Heart left ventricle (tissue), 16 donors: ENCODE measurements at regions not wholly inside any gene's neighbourhood (a gene's known extent, or its start where the extent isn't known, plus 50 kb on each side); places are given as distances from the start of the nearest gene placed in this dataset.
A peak's percentile ranks its signal among the peaks of the same experiment; 100 is the strongest.

Source experiments
- ATAC-seq, 4 donors: fragments of 200-7000 bp; cut with Tn5 transposase; one replicate each; pipeline ENCODE4 v1.9.1; 2020 to 2022; ENCODE audit warnings: moderate library complexity in 4 of 4, mild to moderate bottlenecking in 3 of 4, moderate number of reproducible peaks in 1 of 4
- DNase-seq, 5 donors: peaks; one replicate each; pipeline ENCODE4 v3.0.0-alpha.2; 2020
- H3K27ac ChIP-seq, 12 donors: fragments of 200-600 bp; sonication (generic) in 4 of 12; one replicate each; pipeline versions ENCODE4 v1.5.0 to v1.8.0; 2016 to 2022; ENCODE audit warnings: mild to moderate bottlenecking in 2 of 12
- H3K27me3 ChIP-seq, 9 donors: fragments of 200-600 bp; sonication (generic) in 2 of 9; one replicate each; pipeline versions ENCODE4 v1.5.1 to v1.8.0; 2016 to 2022; ENCODE audit warnings: mild to moderate bottlenecking in 3 of 9
- H3K36me3 ChIP-seq, 9 donors: fragments of 200-600 bp; sonication (generic) in 2 of 9; one replicate each; pipeline versions ENCODE4 v1.5.0 to v1.8.0; 2018 to 2022; ENCODE audit warnings: mild to moderate bottlenecking in 2 of 9
- H3K4me1 ChIP-seq, 12 donors: fragments of 200-600 bp; sonication (generic) in 4 of 12; one replicate each; pipeline versions ENCODE4 v1.5.0 to v1.8.0; 2016 to 2022; ENCODE audit warnings: mild to moderate bottlenecking in 3 of 12
- H3K4me3 ChIP-seq, 12 donors: fragments of 200-600 bp; sonication (generic) in 4 of 12; one replicate each; pipeline versions ENCODE4 v1.5.0 to v1.8.0; 2017 to 2022; ENCODE audit warnings: mild to moderate bottlenecking in 9 of 12, moderate library complexity in 4 of 12
- H3K9me3 ChIP-seq, 12 donors: fragments of 200-600 bp; sonication (generic) in 4 of 12; one replicate each; pipeline versions ENCODE4 v1.5.0 to v1.8.0; 2016 to 2022; ENCODE audit warnings: mild to moderate bottlenecking in 1 of 12
- CTCF ChIP-seq, 12 donors: fragments of 200-600 bp; sonication (generic) in 4 of 12; IDR thresholded peaks; one replicate each; pipeline versions ENCODE4 v1.5.0 to v1.8.0; 2018 to 2022; ENCODE audit warnings: antibody characterized with exemption in 12 of 12, mild to moderate bottlenecking in 5 of 12
- POLR2A ChIP-seq, 2 donors: fragments of 450-650 bp; IDR thresholded peaks; one replicate each; pipeline ENCODE4 v1.6.1; 2017; ENCODE audit warnings: antibody characterized with exemption in 2 of 2, mild to moderate bottlenecking in 2 of 2, moderate library complexity in 2 of 2
- WGBS, 4 donors: extraction: QIAGEN DNeasy Blood & Tissue Kit in 2 of 4; methylation state at CpG; one replicate each; pipeline versions ENCODE4 v1.1.5 to v1.1.7; 2013 to 2018; 5-methylcytosine and 5-hydroxymethylcytosine counted together
- intact Hi-C, 10 donors: fragments of 100-400 bp; cut with DNase I; formaldehyde crosslinking; loops; one replicate each; pipeline versions ENCODE4 v1.11.1 to v1.14.2; 2022
- donor health status: ischemic (EF 13 %, LVEDD 7.1; RV severe dilation, severe dysfunction).
- donor health status: healthy with polysubstance abuse.
- donor health status: DM: no; HTN: yes; CAD: no.
- donor health status: DM: no; HTN: no; CAD: no.
- donor health status: ischemic (EF 25% LVEDD 6.9; RV normal size, moderate dysfunction).
- donor health status: ischemic (EF 25% LVEDD 5.7; RV mildly dilated, moderate dysfunction).
- donor health status: healthy.
- donor health status: DM: yes; HTN: yes; CAD: no.
- donor health status: ischemic (EF 35%, LVEDD 5.7; RV mildly dilated, moderate dysfunction).
- donor health status: nonischemic (EF 11% LVEDD 7.7; RV severe dilation, severe dysfunction).
- donor health status: DM: yes; HTN: yes; CAD: no.
- donor health status: PGD.
- donor health status: ischemic (EF 29% LVEDD 5.4; RV normal size, mild dysfunction).
- donor health status: nonischemic (EF 23%, LVEDD 6.1; RV moderate dilation, normal function).

GRCh38 chr6:105711216-105711615 is 308.3 kb upstream of the PREP start:
- Histone ChIP-seq H3K27me3 (no peaks in the 10 kb centered on the region), H3K36me3 (no peaks in the 10 kb centered on the region), H3K4me1 (no peaks in the 10 kb centered on the region), H3K4me3 (no peak overlapping the region), H3K9me3 (peaks cover 0 to 26% (median 16%) of the 10 kb centered on the region in 12 donors), H3K27ac (no peak overlapping the region)
- ATAC-seq = no peak
- no peak for DNase-seq
- intact Hi-C loops = no loop called here
- TF ChIP-seq CTCF (IDR thresholded peaks at IDR 0.05) (no peak), POLR2A (IDR thresholded peaks at IDR 0.05) (no peak)
- 92 to 95% (median 94%) methylated on average over 2 of the region's 2 CpGs for WGBS, 4 donors

GRCh38 chr6:105705608-105706007 is 302.7 kb upstream of the PREP start:
- Histone ChIP-seq H3K27ac (no peak overlapping the region), H3K4me3 (no peak overlapping the region), H3K9me3 (no peaks in the 10 kb centered on the region), H3K27me3 (no peaks in the 10 kb centered on the region), H3K36me3 (no peaks in the 10 kb centered on the region), H3K4me1 (no peaks in the 10 kb centered on the region)
- DNase-seq (no peak), ATAC-seq (no peak)
- 72 to 94% (median 93%) methylated on average over 5 of the region's 5 CpGs for WGBS, 4 donors
- intact Hi-C loops = no loop called here
- TF ChIP-seq POLR2A (IDR thresholded peaks at IDR 0.05) (no peak), CTCF (IDR thresholded peaks at IDR 0.05) (no peak)

GRCh38 chr6:105695461-105695860 is 292.6 kb upstream of the PREP start:
- intact Hi-C loops = no loop called here
- H3K4me1 ChIP-seq = peaks cover 0 to 9% (median 0%) of the 10 kb centered on the region in 12 donors
- H3K36me3 ChIP-seq = no peaks in the 10 kb centered on the region
- ATAC-seq (no peak), DNase-seq (no peak)
- H3K27ac ChIP-seq = no peak overlapping the region
- 79 to 84% (median 81%) methylated on average over 3 of the region's 3 CpGs for WGBS, 4 donors
- H3K9me3 ChIP-seq = no peaks in the 10 kb centered on the region
- TF ChIP-seq CTCF (IDR thresholded peaks at IDR 0.05) (no peak), POLR2A (IDR thresholded peaks at IDR 0.05) (no peak)
- H3K27me3 ChIP-seq = no peaks in the 10 kb centered on the region
- no peak overlapping the region for H3K4me3 ChIP-seq

DNA sequence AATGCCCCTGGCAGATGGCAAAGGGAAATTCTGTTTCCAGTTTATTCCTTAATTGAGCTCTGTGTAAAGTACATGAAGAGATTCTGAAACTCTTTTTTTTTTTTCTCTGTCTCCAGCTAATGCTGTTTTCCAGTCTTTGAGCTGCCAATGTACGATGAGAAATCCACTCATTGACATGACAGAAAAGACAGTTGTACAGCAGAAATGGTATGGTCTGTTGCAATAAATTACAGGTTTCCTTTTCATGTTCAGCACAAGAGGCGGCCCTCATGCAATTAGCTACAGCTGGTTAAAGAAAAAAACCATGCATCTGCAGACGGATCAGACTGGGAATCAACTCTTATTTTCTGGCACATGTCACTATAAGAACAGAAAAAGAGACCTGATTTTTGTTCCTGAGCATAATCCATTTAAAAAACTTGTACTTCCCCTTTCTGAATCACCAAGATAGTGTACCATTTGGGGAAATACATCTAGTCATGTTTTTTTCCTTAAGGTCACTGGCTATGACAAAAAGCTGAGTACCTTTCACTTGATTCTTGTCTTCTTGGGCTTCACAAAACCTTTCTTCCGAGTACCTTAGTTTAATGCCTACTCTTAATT is 289.8 kb upstream of the PREP start:
- intact Hi-C loops = no loop called here
- Histone ChIP-seq H3K27me3 (no peaks in the 10 kb centered on the region), H3K9me3 (peaks cover 0 to 4% (median 0%) of the 10 kb centered on the region in 12 donors), H3K36me3 (no peaks in the 10 kb centered on the region), H3K27ac (peak overlapping the region in 1 of 12 donors; percentile 13), H3K4me1 (peaks cover 0 to 9% (median 0%) of the 10 kb centered on the region in 12 donors), H3K4me3 (no peak overlapping the region)
- ATAC-seq (no peak), DNase-seq (no peak)
- 82 to 89% (median 86%) methylated on average over 4 of the region's 4 CpGs for WGBS, 4 donors
- TF ChIP-seq POLR2A (IDR thresholded peaks at IDR 0.05) = no peak
- TF ChIP-seq CTCF (IDR thresholded peaks at IDR 0.05) = no peak
